Activated naive CD4-positive, alpha-beta T cell treated with Interleukin-2 at 50 U/mL for 16 hours (primary cell): ENCODE measurements at regions not wholly inside any gene's neighbourhood (a gene's known extent, or its start where the extent isn't known, plus 50 kb on each side); places are given as distances from the start of the nearest gene placed in this dataset.
"Not testable (repeated sequence)": the region's sequence is repeated elsewhere in the genome, so short reads cannot be mapped to it uniquely, and the experiment has no call there.

Source experiments
- DNase-seq: peaks from one replicate; pipeline ENCODE4 v3.0.0-alpha.2; 2020

- DNase-seq: no peak
Observed at GRCh38 chr13:71382285-71382684, 484.7 kb downstream of the DACH1 start.

DNA sequence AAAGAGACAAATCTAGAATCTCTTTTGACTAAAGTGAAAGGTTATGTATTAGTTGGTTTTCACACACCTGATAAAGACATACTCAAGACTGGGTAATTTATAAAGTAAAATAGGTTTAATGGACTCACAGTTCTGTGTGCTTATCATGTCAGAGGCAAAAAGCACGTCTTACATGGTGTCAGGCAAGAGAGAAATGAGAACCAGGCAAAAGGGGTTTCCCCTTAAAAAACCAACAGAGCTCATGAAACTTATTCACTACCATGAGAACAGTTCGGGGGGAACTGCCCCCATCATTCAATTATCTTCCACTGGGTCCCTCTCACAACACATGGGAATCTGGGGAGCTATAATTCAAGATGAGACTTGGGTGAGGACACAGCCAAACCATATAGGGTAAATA lies 486.8 kb downstream of the DACH1 start:
- DNase-seq: no peak

DNA sequence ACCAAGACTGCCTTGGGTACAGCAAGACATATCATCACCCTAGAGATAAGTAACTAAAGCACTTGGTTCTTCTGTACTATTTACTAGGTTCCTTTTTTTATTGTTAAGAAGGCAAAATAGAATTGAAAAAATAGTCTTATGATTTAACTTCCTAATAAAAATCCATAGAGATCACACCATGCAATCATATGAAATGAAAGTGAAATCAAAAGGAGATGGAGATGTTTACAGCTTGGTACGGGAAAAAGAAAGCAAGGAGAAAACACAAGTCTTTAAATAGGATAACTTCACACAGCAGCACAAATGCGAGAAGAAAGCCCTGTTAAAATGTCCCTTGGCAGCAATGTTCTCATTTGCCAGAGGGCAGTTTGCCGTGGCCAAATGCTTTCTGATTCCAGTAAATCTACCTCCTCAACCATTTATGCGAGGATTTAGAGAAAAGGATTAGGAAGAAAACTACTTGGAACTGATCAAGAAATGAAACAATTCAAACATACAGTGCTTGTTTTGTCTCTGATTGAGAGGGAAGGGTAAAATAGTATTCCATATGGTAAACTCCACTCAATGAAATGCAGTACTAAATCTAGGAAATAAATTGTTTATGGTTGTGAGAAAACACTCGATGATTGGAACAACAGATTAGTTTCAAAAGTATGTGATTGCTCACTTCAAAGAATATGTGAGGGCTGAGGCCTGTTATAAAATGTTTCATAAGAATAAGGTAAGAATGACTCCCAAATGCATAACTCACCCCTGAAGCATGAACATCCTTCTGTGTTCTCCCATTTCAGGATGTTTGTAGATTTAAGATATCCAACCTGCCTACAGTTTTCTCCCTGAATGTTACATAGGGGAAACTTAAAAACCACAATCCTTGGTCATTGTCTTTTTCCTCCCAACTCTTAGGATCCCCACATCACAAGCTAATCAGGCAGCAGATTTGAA lies 487.8 kb downstream of the DACH1 start:
- no peak for DNase-seq

- no peak for DNase-seq
Observed at GRCh38 chr13:71374471-71375049, 492.4 kb downstream of the DACH1 start.

- DNase-seq: no peak
Observed at GRCh38 chr13:71368336-71368735, 498.7 kb downstream of the DACH1 start.

DNA sequence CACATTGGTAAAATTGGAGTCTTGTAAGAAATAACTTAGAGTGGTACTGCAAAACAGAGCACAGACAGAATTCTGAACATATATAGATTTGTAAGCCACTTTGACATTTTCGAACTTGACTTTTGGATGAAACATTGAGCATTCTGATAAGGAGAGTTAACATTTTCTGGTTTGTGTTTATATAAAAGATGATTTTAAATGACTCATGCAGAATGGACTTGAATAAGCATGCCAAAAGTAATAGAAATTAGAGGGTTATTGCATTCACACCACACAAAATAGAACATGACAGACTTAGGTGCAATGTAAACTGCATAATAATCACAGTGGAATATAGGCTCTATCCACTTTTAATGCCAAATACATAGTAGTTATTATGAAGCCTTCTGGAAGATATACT lies 507.0 kb downstream of the DACH1 start:
- DNase-seq: no peak

- no peak for DNase-seq
Observed at GRCh38 chr13:71359641-71360040, 507.4 kb downstream of the DACH1 start.

DNA sequence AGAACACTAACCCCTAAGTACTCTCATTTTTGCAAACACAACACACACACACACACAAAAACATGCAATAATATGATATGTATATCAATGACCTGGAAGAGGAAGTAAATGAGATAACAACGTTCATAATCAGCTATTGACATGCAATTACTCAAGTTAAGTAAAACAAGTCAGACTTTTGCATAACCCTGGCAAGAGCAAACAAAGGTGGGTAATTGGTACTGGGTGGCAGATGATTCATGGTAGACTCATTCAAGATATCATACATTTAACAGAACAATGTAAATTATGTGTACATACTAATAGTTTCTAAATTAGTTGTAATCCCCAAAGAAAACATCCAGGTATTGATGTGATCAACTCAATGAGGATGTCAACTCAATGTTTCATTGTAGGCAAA lies 508.8 kb downstream of the DACH1 start:
- no peak for DNase-seq

GRCh38 chr13:71355010-71355409 lies 512.0 kb downstream of the DACH1 start:
- no peak for DNase-seq

DNA sequence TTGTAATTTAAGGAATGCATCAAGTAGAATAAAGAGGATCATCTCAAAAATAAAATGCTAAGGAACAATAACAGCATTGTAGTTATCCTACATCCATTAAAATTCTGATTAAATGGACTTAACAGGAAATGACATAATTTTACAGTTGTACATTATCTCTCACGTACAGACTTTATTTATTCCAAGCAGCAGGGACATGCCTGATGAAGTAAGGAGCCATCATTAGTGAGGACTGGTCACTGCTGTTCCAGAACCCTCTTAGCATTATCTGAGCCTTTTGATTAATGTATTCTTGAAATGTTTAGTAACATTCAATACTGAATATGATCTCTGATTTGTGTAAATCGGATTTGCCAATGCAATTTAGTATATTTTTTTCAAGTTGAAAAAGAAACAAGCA lies 516.1 kb downstream of the DACH1 start:
- DNase-seq: no peak

DNA sequence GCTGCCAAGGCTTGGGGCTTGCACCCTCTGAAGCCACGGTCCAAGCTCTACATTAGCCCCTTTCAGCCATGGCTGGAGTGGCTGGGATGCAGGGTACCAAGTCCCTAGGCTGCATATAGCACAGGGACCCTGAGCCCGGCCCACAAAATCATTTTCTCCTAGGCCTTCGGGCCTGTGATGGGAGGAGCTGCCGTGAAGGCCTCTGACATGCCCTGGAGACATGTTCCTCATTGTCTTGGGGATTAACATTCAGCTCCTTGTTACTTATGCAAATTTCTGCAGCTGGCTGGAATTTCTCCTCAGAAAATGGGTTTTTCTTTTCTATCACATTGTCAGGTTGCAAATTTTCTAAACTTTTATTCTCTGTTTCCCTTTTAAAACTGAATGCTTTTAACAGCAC lies 521.1 kb downstream of the DACH1 start:
- DNase-seq: not testable (repeated sequence)

- no peak for DNase-seq
Observed at GRCh38 chr13:71339736-71340135, 527.3 kb downstream of the DACH1 start.

GRCh38 chr13:71339005-71339404 lies 528.0 kb downstream of the DACH1 start:
- DNase-seq: no peak

DNA sequence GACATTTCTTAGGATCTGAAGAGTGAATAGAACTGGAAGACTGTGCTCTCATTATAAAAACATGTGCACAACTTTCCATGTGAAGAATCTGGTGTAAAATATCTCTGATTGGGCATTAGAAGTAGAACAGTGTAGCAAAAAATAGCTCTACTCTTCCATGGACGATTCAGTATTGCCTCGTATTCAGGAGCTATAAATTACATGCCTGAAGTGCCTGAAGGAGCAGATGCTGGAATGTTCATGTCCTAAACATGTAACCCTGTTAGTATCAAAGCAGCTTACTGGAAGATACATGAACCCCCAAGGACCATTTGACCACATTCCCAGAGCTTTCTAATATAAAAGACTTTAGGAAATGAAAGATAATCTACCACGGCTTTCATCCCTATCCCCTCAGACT lies 528.9 kb downstream of the DACH1 start:
- no peak for DNase-seq

- DNase-seq: no peak
Observed at GRCh38 chr13:71327266-71327665, 539.7 kb downstream of the DACH1 start.

GRCh38 chr13:71325556-71325955 lies 541.4 kb downstream of the DACH1 start:
- no peak for DNase-seq

DNA sequence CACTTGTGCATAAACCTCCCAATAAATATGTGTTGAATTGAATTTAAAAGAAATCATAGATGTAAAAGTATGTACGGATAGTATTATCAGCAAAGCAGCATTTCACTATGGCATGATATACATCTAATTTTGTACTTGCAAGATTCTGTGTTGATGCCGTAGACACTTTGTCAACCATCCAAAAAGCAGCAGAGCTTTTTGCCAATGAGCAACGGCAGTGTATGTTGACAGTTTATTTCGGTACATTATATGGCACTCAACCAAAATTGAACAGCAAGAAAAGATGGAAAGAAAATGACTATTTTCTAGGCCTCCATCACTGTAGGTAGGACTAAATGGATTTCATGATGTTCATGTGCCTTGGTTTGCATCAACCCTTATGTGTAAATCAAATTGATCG lies 543.7 kb downstream of the DACH1 start:
- no peak for DNase-seq

DNA sequence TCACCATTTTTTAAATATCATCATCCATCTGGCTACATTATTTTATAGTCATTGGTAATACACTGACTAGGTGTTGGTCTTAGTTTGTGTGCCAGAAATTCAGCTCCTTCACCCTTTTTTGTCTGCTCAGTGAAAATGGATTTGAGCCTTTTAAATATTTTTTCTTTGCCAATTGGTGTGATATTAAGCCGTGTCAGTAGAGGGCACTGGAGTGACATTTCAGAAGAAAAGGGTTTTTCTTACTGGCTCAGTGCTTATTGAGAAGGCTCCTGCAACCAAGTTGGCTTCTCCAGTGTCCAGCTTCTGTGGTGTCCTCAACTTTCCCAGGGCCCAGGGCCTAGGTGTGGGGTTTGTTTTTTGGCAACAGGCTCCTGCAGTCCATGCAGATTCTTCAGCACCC lies 546.6 kb downstream of the DACH1 start:
- DNase-seq: no peak

DNA sequence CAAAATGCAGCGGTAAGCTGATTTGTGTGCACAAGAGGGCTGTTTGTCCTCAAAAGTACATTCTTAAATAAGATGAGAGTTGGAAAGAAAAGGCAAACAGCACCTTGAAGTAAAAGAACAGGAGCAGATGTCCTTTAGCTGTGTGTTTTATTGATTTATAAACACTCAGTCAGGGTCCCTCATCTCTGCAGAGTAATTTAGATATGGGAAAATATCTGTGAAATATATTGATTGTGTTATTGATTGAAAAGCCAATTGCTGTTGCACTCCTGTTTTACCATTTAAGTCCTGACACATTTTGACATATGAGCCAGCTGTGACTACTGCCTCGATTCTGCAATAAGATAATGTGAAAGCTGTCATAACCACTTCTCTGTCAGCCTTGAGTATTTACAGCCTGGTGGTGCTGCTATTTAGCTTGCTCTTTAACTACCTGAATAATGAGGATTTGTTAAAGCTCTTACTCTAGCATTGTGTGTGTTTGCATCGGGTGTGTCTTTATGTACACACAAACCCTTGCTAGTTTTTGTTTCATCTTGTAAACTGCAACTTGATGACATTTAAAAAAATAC lies 550.1 kb downstream of the DACH1 start:
- no peak for DNase-seq

DNA sequence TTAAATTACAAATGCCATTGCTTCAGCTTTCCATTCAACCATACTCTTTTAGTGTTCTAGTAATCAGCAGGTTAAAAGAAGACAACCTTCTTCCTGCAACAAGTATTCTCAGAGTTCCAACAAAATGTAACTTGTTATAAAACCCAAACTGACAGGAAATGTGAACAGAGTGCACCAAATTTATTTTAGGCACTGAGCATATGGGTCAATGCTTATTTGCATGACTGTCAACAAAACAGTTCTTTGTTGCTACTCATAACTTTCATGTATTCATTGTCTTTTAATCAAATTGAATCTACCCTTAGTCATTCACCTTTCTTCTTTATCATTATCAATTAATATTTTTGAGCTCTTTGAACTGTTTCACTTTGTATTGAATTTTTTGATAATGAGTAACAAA lies 554.1 kb downstream of the DACH1 start:
- DNase-seq: no peak

DNA sequence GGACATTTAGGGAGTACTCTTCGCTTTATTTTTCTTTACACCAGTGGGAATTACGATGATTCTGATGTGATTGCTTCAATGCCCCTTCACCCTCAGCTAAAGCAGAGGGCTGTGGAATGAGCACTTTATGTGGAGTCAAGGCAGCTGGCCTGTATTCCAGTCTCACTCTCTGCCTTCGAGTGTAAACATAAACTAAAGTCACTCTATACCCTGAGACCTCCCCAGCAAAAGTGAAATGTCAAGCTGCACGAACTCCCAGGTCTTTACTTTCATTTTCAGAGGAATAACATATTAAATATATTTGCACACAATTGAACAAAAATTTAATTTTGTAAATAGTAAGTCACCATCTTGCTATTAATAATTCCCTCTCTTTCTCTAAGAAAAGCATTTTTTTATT lies 557.1 kb downstream of the DACH1 start:
- no peak for DNase-seq

DNA sequence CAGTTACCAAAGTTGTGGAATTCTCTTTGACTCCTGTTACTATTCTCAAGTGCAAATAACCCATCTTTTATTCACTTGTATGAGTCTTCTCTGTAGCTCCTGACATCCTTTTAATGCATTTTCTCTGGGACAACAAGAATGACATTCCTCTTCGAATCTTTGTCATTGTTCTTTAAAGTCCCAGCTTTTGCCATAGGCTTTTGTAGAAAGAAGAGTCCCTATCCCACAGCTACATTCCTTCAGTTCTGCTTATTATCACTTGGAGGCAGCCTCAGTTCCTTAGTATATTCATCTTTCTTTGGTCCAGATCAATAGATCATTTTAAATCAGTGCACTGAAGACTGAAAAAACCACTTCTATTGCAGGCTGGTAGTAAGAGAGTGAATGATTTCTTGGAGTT lies 560.2 kb downstream of the DACH1 start:
- DNase-seq: no peak

DNA sequence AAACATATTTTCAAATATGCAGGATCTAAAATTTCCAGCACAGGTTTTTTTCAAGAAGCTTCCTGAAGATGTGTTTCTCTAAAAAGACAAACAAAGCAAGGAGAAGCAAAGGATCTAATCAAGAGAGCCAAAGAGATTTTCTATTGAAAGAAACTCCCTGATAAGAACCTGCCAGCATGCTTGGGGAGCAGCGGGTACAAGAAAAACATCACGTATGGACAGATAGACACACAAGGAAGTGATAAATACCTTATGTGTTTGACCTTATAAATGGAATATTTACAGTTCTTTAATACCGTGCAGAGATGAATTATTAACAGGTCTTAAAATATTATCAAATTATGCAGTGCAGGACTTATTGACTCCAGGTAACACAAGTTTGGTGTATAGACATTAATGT lies 562.1 kb downstream of the DACH1 start:
- DNase-seq: no peak

DNA sequence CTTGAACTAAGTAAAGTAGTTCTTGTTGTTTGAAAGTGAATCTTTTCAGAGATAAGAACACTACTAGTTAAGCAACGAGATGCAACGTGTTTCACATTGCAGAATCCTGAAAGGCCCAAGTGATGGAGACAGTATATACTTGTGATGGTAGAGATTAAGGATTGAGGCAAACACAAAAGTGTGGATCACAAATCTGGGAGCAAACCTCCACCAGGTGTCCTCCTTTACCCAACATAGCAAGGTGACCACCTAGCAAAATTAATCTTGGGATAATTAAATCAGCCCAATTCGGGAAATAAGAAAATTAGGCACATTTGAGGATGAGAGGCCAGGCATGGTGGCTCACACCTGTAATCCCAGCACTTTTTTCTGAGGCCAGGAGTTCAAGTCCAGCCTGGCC lies 563.9 kb downstream of the DACH1 start:
- no peak for DNase-seq
